GM21390 (cell line): ENCODE measurements at regions not wholly inside any gene's neighbourhood (a gene's known extent, or its start where the extent isn't known, plus 50 kb on each side); places are given as distances from the start of the nearest gene placed in this dataset.

ENCODE experiments used
- ATAC-seq: cut with Tn5 transposase; IDR thresholded peaks from one replicate; pipeline ENCODE4 v1.9.1; 2021; ENCODE audit not compliant: unreplicated experiment

DNA sequence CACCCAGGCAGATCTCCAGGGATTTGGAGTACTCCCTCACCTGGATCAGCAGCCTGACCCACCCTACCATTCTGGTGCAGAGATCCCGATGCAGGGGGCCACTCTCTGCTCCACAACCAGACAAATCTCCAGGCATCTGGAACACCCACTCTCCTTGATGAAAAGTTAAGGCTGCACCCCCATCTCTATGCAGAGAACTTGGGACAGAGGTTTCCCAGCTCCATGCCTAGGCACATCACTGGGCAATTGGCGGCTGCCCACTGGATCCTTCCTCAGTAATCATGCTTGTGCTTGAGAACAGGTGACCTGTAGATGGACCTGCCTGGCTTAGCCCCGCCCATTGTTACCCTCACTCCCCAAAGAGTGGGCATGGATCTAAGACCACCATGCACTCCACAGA, 624.9 kb downstream of the CBLN2 start:
- ATAC-seq: no peak

DNA sequence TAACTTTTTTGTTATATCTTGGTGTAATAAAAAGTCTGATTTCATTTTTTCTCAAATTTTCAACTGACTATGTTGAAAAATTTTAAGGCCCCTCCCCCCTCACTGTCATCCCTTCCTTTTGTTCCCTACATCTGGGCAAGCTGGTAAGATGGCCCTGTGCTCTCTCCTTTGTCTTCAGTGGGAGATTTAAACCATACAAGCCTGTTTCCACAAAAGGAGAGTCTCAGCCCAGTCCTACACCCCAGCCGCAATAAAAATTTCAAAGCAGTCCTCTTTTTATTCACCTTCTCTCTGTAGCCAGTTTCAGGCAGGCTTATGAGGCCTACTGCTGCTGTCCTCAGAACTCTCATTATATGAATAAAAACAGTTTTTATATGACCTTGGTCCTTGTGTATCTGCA, 630.5 kb downstream of the CBLN2 start:
- ATAC-seq: no peak

GRCh38 chr18:71902482-71902881, 641.7 kb downstream of the CBLN2 start:
- ATAC-seq: no peak

DNA sequence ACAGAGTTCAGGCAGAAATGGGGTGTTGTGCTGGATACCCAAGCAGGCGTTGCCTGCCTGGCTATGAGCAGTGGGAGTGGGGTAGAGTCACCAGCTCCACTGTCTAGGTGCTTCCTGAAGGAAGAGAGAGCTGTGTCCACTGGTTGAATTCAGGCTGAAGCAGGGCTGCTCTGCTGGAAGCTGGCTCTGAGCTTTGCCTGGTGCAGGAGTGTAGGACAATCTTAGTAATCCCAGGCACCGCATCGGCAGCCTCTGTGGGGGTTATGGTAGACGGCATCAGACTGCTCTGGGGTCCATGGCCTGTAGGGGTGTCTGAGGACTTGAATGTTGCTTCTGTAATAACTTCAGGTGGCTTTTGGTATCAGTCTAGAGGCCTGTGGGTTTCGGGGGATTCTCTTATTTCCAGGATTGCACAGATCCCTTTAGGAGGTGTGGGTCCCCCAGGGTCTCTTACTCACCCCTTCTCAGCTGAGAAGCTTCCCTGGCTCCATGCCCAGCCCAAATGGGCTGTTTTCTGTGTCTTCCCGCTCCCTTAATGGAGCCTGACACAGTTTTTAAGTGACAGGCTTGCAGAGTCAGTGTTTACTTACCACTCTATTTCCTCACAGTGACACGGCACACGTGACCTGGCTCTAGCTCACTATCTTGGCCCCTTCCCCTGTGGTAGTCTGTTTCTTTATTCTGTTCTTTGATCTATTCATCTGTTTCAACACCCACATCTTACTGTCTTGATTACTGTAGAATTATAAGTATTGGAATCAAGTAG, 644.3 kb downstream of the CBLN2 start:
- ATAC-seq: no peak

- ATAC-seq: no peak
Measured at GRCh38 chr18:71899183-71899582, 645.0 kb downstream of the CBLN2 start.

- ATAC-seq: no peak
Measured at GRCh38 chr18:71887509-71887908, 656.6 kb downstream of the CBLN2 start.

DNA sequence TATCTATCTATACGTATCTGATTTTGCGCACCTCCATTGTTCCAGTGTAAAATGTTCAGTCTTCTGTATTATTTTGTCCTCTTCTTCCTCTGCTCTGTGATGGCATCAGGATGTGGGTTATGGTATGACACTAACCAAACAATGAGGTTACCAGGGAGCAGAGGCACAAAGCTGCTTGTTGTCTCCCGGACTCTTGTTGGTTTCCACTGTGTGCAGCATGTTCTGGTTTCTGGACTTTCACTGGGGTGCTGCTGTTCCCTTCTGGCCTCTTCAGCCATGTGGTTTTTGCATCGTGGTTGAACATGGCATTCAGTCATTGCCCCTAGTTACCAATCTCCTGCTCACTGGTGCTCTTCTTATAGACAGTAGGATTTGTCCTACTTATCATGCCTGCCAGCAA, 665.9 kb downstream of the CBLN2 start:
- ATAC-seq: no peak

- ATAC-seq: no peak
Measured at GRCh38 chr18:71873695-71874094, 670.4 kb downstream of the CBLN2 start.

DNA sequence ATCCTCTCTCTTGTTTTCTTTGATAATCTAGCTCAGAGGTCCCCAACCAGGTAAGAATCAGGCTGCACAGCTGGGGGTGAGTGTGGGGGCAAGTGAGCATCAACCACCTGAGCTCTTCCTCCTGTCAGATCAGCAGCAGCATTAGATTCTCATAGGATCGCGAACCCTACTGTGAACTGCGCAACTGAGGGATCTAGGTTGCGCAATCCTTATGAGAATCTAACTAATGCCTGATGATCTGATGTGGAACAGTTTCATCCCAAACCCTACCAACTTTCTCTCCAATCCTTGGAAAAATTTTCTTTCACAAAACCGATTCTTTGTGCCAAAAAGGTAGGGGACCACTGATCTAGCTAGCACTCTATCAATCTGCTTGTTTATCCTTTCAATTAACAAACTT, 678.3 kb downstream of the CBLN2 start:
- ATAC-seq: no peak

- ATAC-seq: no peak
Measured at GRCh38 chr18:71850602-71851001, 693.5 kb downstream of the CBLN2 start.

- no peak for ATAC-seq
Measured at GRCh38 chr18:71849407-71849806, 694.7 kb downstream of the CBLN2 start.

DNA sequence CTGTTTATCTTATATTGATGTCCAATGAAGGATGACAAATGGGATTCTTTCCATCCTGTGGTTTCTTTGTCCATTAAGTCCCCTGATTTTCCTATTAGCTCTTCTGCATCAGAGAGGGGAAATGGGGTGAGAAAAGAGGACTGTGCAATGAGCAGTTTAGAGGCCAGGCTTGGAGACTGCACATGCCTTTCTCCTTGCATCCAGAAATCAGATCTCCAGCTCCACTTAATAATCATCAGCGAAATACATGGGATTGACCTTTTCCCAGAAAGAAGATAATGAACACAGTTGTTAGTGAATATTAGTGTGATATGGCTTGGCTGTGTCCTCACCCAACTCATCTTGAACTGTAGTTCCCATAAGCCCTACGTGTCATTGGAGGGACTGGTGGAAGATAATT, 697.4 kb downstream of the CBLN2 start:
- ATAC-seq: no peak

DNA sequence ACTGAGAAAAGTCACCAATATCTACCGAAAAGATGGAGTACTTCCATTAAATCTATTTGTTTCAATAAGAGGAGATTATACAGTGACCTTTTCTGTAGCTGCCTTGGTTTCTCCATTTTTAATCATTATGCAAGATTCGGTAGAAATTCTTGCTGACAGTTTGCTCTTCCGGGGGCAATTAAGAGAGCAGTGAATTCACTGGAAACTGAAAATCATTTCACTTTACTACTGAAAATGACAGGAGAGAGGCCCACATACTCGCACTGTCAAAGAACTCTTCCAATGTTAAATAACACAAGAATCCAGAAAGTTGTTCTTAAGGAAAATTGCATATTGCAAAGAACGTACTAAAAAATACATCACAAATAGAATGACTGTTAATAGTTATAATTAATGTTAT, 699.3 kb downstream of the CBLN2 start:
- no peak for ATAC-seq

DNA sequence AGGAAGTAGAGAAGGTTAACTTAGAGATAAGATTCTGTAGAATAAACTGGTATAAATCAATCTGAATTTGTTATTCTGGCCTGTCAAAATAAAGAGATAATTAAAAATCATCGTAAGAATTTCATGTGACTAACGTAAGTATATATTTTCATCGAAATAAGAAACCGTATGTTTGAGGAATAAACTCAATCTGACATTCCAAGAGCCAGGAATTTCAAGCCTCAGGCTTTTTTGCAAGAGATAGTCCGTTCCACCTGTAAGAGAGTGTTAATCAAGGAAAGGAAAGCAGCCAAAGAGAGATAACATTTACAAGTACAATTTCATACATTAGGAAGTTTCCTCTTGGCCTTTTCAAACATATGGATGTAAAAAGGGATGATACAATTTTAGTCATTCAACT, 701.5 kb downstream of the CBLN2 start:
- no peak for ATAC-seq

DNA sequence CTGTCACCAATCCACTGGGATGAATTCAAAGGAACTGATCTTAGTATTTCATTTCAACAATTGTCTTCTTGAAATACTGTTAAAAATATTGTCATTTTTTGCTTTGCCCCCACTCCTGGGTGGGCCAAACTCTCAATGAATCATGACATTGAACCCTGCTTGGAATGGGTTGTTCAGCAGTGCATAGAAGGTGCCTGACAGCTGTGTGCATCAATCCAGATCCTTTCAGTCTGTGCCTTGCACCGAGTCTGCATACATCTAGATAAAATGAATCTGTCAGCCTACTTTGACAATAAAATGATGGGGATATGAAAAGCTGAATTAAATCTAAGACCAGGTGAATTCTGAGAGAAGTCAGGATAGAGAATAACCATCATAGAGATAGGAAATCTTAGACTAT, 706.6 kb downstream of the CBLN2 start:
- no peak for ATAC-seq

DNA sequence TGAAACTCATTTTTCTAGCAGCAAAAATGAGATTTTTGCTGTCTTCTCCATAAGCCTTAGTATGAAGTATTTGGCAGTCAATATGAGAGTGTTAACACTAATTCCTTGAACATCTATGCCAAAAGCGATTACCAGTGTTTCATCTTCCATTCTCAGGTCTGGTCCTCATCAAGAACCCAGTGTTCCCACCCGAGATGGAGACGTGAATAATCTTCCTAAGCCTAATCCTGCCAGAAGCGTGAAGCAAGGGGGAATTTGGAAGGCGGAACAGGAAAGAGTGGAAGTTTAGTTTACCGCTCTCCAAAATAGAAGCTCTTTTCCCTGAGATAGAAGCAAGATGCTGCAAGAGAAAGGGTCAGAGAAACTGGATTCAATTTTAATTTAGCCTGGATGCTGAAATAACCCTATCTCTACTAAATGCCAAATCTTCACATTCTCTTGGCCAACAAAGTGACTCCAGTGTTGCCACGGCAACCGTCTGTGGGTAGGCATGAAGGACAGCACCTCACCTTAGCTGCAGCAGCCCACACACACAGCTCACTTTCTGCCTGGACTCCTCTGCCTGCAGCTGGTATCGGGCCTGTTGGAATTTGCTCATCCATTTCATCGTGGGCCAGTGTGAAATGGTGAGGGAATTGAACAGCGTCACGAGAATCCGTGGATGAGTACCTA, 711.1 kb downstream of the CBLN2 start:
- ATAC-seq: no peak

GRCh38 chr18:71831039-71831438, 713.1 kb downstream of the CBLN2 start:
- no peak for ATAC-seq

DNA sequence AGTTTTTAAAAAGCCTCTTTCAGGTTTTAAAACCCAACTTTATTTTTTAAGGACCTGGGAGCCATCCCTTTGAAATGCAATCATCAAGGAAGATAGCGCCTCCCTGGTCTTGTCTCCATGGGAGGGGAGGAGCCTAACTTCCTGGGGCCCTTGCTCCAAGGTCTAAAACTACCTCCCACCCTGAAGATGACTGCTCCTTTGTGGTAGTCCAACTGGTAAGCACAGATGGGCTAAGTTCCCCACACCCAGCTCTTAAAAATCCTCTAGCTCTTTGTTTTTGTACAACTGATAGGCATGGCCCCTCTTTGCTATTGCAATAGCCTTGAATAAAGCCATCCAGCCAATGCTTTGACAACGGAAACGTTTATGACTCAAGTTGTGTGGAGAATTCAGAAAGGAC, 716.8 kb downstream of the CBLN2 start:
- ATAC-seq: no peak

- no peak for ATAC-seq
Measured at GRCh38 chr18:71815305-71815704, 728.8 kb downstream of the CBLN2 start.

DNA sequence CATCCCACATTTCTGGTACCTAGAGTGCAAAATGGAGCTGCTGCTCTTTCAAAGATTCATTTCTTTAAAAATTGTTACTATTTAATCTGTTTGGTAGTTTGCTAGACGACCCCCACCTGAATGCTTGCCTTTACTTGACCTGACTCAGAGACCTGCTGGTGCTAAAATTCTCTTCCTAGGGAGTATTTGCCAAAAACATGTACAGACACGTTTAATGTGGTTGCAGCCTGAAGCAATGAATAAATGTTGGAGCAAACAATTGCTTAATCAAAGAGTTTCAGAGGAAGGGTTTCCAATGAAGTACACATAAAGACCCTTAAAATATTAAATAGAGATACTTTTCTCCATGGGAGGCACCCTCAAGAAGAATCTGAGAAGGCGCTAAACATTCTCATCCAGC, 734.4 kb downstream of the CBLN2 start:
- no peak for ATAC-seq

DNA sequence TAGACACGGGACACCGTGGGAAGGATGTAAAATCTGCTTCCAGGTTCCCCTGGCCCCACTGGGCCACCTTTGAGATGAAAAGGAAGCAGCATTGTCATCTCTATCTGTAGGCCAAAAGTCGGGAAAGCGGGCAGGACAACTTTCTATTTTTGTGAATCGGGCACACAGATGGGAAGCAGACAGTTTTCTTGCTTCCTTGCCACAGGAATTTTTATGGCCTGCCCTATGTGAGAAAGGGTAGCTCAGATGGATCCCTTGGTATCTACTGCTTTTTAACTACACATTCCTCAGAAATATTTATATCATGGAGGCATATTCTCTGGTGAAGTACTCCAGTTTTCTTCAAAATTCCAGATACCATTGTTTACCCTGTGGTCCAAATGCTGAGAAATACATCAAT, 735.5 kb downstream of the CBLN2 start:
- ATAC-seq: no peak

DNA sequence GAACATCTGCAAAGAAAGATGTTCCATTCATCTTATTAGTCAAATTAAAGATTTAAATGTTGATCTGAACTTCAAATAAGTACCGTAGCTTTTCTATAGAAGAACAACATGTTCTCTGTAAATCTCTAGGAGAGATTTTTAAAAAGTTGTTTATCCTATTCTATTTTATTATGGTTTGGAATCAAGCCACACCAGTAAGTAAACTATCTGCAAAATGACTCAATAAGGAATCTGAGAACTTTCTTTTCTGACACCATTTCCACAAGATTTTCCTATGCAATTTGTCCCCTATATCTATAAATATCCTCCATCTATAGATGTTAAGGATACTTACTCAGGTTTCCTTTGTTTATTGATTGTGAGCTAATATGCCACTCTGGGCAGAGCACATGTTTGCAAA, 736.6 kb downstream of the CBLN2 start:
- ATAC-seq: no peak
